HG03196 (cell line): ENCODE measurements at regions not wholly inside any gene's neighbourhood (a gene's known extent, or its start where the extent isn't known, plus 50 kb on each side); places are given as distances from the start of the nearest gene placed in this dataset.
"Not testable (repeated sequence)": the region's sequence is repeated elsewhere in the genome, so short reads cannot be mapped to it uniquely, and the experiment has no call there.

Source experiments
- ATAC-seq: cut with Tn5 transposase; IDR thresholded peaks from one replicate; pipeline ENCODE4 v1.9.1; 2021; ENCODE audit not compliant: unreplicated experiment

DNA sequence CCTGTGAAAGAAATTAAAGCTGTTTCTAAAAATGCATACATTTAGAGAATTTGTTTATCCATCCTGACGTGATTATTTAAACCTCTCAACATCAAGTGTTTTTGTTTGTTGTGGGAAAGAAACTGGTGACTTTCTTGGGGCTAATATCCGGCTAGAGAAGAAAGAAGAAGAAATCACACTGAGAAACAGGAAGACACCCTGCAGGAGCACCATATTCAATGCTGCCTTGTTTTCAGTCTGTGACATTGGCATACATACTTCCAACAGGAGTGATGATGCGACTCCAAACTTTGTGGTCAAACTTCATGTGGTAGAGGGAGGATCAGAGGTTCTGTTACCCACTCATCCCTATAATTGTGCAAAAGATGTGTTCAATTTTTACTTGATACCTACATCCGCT, 997.6 kb upstream of the CITED2 start:
- no peak for ATAC-seq

- ATAC-seq = no peak
Observed at GRCh38 chr6:140370976-140371870, 996.8 kb upstream of the CITED2 start.

DNA sequence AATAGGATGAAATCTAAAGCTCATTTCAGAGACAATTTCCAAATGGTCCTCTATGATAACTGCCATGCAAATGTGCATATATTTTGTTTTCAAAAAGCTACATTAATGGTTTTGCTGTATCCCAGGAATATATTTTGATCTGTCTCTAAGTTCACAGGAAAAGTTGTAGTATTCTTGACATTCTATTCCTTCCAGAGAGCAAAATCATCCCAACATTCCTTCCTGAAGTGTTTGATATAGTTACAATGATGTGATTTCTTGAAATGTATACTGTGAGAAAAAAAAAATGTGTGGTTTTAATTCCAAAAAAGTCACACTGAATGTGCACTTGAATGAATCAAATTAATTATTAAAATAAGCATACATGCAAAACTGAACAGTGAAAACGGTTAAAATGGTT, 996.0 kb upstream of the CITED2 start:
- ATAC-seq = no peak

GRCh38 chr6:140366991-140367390, 992.5 kb upstream of the CITED2 start:
- ATAC-seq = no peak

DNA sequence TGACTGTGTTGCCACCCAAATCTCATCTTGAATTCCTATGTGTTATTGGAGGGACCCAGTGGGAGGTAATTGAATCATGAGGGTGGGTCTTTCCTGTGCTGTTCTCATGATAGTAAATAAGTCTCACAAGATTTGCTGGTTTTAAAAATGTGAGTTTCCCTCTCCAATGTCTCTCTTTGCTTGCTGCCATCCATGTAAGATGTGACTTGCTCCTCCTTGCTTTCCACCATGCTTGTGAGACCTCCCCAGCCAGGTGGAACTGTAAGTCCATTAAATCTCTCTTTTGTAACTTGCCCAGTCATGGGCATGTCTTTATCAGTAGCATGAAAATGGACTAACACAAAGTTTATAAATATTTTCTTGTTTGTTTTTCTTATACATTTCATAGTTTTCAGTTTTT, 990.5 kb upstream of the CITED2 start:
- ATAC-seq = no peak

GRCh38 chr6:140360651-140361050, 986.2 kb upstream of the CITED2 start:
- no peak for ATAC-seq

GRCh38 chr6:140355476-140355875, 981.0 kb upstream of the CITED2 start:
- no peak for ATAC-seq

DNA sequence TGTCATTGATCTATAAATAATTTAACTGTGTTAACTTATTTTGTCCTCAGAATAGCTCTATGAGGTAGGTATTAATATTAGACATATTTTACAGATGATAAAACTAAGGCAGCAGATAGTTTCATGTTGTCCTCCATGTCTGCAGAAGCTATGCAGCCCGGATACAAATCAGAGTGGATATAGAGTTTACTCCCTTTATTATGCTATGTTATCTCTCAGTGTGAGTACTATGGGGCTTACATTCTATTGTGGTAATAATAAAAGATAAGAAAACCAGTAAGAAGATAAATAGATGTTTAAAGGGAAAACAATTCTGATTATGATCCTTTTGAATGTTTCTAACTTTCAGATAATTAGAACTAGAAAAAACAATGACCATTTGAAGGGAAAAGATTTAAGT, 979.8 kb upstream of the CITED2 start:
- no peak for ATAC-seq

DNA sequence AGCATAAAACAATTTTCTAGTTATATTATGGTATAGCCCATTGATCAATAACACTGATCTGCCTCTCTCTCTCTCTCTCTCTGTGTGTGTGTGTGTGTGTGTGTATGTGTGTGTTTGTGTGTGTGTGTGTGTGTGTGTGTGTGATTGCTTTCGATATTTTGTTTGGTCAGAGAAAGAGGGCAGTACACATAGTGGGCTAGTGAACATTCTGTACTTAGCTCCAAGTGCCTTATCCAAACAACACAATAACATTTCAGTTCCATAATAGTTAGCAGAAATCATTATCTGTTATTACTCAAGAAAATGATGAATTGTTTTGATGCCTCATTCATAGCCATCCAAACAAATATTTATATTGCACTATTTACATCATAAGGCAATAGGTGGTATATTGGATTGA, 979.1 kb upstream of the CITED2 start:
- no peak for ATAC-seq

DNA sequence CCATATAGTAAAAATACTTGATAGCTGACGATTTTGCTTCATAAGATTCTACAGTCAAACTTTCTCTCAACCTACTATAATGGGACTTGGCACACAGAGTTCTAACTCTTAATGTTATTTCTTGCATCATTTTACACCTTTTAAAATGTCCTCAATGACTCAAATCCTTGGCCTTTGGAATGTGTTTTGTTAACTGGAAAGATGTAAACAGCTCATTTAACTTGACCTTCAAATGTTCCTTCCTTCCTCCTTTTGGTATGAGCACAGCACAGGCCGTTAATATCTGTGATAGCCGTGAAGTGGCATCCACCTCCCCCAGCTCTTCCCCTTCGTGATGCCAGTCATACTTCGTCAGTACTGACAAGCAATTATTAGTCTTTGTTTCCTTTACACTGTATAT, 972.0 kb upstream of the CITED2 start:
- no peak for ATAC-seq

- no peak for ATAC-seq
Observed at GRCh38 chr6:140345935-140346334, 971.5 kb upstream of the CITED2 start.

DNA sequence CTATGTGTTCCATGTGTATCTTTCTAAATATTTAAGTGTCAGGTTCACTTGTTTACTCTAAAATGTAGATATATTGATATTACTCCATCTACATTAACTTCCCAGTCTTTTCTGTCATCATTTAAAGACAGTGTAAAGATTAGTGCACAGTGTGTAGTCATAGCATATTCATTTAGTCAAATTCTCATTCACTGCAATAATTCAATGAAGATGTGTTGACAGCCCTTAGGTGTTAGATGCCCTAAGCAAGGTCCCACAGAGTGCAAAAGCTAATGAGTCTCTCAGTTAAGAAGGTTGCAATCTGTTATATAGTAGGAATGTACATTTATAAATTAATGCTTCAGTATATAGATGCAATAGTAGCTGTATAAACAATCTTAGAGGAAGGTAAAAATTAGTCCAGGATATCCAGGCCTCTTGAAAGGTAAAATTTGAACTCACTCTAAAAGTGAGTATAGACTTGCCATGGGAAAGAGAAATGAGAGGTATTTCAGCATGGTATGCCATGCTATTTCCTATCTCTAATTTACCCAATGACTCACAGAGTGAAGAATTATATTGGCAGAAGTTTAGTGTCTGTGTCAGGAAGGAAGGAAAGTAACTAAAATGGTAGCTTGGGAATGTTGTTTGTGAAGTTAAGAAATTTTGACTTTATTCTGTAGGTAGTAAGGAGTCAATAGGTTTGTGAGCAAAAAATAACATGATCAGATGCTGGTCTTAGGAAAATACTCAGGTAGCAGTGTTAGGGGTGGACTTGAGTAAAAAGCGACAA, 969.9 kb upstream of the CITED2 start:
- ATAC-seq = no peak

GRCh38 chr6:140343128-140343527, 968.7 kb upstream of the CITED2 start:
- no peak for ATAC-seq

DNA sequence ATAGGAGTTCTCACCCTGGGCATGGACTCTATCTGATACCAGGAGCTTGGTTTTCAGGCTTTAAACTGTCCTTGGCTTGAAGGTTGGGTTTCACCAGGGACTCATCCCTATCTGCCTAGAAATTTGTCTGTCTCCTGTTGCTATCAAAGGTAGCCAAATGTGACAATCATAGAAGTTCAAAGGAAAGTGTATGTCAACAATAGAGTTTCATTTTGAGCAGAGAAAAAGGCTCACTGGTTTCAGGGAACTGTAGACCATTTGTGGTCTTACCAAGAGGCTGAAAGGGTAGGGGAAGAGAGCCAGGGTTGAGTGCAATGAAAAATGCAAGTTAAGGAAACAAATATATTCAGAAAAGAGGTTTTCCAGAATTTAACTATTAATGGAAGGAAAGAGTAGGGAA, 966.8 kb upstream of the CITED2 start:
- ATAC-seq = no peak

DNA sequence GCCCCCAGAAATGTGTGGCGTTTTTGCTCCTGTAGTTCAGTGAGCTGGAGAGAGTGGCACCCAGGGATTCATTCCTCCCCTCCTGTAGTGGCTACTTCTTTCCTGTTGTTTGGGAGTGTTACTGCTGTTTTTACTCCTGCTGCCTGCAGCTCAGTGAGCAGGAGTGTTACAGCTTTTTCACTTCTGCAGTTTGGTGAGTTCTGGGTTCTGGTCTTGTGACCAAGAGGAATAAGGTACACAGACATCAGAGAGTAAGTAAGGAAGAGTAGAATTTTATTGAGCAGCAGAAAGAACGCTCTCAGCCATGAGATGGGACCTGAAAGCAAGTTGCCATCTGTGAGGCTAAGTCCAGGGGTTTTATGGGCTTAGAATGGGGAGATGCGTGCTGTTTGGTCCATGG, 966.3 kb upstream of the CITED2 start:
- ATAC-seq = no peak

DNA sequence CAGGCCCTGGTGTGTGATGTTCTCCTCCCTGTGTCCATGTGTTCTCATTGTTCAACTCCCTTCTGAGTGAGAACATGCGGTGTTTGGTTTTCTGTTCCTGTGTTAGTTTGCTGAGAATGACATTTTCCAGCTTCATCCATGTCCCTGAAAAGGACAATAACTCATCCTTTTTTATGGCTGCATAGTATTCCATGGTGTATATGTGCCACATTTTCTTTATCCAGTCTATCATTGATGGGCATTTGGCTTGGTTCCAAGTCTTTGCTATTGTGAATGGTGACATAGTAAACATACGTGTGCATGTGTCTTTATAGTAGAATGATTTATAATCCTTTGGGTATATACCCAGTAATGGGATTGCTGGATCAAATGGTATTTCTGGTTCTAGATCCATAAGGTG, 964.6 kb upstream of the CITED2 start:
- ATAC-seq = not testable (repeated sequence)

DNA sequence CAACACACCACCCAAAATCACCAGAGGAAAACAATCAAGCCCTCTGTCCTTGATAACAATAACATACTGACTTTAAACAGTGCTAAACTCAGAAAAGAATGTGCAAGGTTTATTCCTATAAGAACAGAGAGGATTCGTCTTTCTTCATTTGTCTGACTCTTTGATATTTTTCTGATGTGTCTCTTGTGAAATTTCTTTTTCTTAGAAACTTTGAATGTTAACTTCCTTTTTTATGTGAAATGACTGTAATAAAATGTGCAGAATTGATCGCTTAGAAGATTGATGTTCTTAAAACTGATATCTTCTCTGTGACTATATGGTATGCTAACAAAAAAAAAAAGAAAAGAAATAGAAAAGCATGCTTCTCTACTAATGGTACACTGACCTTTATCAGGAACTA, 947.4 kb upstream of the CITED2 start:
- no peak for ATAC-seq

DNA sequence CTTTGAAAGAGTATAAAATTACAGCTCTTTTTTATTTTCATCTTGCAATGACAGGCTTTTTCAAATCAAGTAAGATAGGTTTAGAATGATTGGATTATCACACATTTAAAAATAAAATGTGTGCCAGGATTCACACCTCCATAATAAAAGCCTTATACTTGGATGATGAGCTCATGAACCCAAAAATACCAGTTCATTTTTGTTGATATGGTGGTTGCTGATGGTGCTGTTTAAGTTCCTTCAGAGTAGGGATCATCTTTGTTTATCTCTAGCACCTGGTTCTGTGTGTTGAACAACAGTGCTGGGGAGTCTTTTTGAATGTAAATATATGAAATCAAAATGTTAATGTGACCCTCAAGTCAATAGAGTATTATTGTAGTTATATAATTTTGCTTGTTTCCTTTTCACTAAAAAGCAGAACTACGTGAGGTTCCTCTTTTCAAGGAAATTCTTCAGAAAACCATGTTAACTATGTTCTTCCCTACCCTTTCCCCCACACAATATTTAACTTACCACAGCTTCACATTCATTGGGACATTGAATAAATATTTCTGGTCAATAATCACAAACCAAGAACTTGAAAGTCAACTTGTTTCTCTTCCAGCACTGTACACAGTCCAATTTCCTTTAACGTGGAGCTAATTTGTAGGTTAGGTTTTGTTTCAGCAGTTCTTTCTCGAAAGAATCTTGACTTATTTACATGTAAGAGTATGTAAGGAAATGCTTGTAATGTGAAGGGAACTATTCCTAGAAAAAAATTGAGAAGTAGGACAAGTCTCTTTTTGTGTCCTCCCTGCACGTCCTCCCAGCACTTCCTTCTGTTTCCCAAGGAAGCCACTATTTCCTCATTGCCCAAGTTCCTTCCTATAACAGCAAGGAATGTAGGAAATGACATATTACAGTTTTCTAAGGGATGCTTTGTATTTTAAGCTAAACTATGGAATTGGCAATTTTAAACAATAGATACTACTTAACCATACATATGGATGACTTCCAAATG, 945.9 kb upstream of the CITED2 start:
- ATAC-seq = no peak

DNA sequence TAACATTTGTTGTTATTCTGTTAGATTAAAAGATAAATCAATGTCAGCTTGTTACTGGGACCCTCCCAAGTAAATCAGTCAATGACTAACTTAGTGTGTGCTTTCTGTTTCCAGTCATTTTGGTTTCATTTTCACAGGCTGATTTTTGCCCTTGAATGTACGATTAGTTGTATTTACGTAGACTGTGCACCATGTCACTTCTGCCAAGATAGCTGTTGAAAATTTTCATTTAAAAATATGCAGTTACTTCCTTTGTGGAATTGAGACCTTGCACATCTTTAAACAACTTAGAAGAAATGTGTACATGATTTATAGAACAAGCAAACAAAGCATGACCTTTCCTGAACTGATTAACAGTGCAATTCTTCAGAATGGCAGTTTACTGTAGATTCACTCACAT, 944.8 kb upstream of the CITED2 start:
- ATAC-seq = peak; percentile 92

DNA sequence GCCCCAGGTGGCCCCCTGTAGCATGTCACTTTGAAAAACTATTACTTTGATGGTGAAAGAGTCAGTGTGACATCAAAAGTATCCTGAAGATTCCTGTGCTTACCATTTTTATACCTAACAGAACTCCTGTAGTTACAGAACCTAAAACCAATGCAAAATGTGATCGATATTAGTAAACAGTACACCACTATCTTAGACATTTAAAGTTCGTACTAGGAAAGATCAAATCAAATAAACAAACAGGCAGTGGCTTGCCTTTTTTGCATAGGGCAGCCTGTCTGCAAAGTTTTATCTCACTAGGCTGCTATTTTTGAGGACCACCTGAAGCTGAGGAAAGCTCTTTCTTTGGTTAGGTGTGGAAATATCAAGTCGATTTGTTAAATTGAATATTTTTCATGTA, 944.0 kb upstream of the CITED2 start:
- ATAC-seq = no peak

DNA sequence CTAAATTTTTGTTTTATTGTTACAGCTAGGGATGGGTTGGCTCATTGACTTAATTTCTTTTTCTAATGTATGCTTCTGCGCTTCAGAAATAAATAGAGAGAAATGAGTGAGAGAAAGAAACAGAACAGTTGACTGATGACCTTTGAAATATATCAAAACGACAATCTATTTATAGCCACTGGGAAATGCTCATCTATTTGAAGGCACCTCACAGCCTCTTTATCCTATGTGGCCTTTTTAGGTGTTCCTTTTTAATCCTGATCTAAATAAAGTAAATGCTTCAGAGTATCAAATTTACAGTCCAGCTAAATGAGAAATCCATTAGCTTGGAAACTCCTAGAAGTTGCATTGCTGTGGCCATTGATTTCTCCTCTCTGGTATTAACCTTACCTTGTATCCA, 943.5 kb upstream of the CITED2 start:
- ATAC-seq = no peak
